WERI-Rb-1 (cell line): ENCODE measurements at regions not wholly inside any gene's neighbourhood (a gene's known extent, or its start where the extent isn't known, plus 50 kb on each side); places are given as distances from the start of the nearest gene placed in this dataset.

Experiments used
- DNase-seq: peaks from one replicate; pipeline ENCODE4 v3.0.0-alpha.2; 2020
- H3K27ac ChIP-seq: fragments of 250-450 bp; sonication (Bioruptor Pico); 2 replicates; pipeline ENCODE4 v1.5.1; 2020; ENCODE audit warnings: mild to moderate bottlenecking, moderate library complexity
- H3K27me3 ChIP-seq: fragments of 250-450 bp; sonication (Bioruptor Pico); 2 replicates; pipeline ENCODE4 v1.5.1; 2021; ENCODE audit warnings: mild to moderate bottlenecking, low read depth, moderate library complexity; ENCODE audit not compliant: insufficient read depth, severe bottlenecking
- H3K36me3 ChIP-seq: fragments of 250-450 bp; sonication (Bioruptor Pico); 2 replicates; pipeline ENCODE4 v1.5.1; 2020; ENCODE audit warnings: mild to moderate bottlenecking, moderate library complexity
- H3K4me3 ChIP-seq: 2 replicates; pipeline ENCODE4 v1.5.1; 2011; ENCODE audit warnings: low read depth, mild to moderate bottlenecking, control low read depth, low read length
- H3K9me3 ChIP-seq: fragments of 250-450 bp; sonication (Bioruptor Pico); 2 replicates; pipeline ENCODE4 v1.5.1; 2021; ENCODE audit warnings: mild to moderate bottlenecking, moderate library complexity; ENCODE audit not compliant: severe bottlenecking
- TF ChIP-seq, protein P1 (sequence below): IDR thresholded peaks from 2 replicates; pipeline ENCODE4 v1.5.1; 2011; ENCODE audit warnings: low read depth, mild to moderate bottlenecking, control low read depth, inconsistent platforms, low read length

- DNase-seq = no peak
- H3K4me3 ChIP-seq = no peak overlapping the region
- no peaks in the 10 kb centered on the region for H3K9me3 ChIP-seq
- H3K27me3 ChIP-seq = no peaks in the 10 kb centered on the region
- no peaks in the 10 kb centered on the region for H3K36me3 ChIP-seq
- H3K27ac ChIP-seq = no peak overlapping the region
- TF ChIP-seq, protein P1, sequence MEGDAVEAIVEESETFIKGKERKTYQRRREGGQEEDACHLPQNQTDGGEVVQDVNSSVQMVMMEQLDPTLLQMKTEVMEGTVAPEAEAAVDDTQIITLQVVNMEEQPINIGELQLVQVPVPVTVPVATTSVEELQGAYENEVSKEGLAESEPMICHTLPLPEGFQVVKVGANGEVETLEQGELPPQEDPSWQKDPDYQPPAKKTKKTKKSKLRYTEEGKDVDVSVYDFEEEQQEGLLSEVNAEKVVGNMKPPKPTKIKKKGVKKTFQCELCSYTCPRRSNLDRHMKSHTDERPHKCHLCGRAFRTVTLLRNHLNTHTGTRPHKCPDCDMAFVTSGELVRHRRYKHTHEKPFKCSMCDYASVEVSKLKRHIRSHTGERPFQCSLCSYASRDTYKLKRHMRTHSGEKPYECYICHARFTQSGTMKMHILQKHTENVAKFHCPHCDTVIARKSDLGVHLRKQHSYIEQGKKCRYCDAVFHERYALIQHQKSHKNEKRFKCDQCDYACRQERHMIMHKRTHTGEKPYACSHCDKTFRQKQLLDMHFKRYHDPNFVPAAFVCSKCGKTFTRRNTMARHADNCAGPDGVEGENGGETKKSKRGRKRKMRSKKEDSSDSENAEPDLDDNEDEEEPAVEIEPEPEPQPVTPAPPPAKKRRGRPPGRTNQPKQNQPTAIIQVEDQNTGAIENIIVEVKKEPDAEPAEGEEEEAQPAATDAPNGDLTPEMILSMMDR = no peak
Observed at GRCh38 chr10:78178397-78178796, 144.7 kb downstream of the RPS24 start.

DNA sequence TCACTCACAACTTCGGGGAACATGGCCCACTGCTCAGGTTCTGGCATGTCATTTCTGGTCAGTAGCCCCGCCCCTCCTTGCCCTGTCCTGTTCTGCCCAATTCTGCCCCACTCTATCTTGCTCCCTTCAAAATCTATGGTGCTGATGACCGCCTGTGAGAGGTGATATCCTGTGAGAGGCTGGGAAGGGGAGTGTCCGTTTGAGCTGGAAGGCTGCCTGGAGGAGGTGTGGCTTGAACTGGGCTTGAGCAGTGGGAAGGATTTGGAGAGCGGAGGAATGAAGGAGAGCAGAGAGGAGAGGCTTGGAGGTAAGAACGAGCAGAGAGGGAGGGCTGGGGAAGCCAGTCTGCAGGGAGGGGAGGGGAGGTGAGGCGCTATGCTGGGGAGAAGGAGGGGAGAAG is 145.3 kb downstream of the RPS24 start:
- TF ChIP-seq, protein P1 = no peak
- no peak overlapping the region for H3K27ac ChIP-seq
- no peaks in the 10 kb centered on the region for H3K36me3 ChIP-seq
- no peaks in the 10 kb centered on the region for H3K27me3 ChIP-seq
- no peak for DNase-seq
- H3K9me3 ChIP-seq = no peaks in the 10 kb centered on the region
- H3K4me3 ChIP-seq = no peak overlapping the region

GRCh38 chr10:78179886-78180705 is 146.4 kb downstream of the RPS24 start:
- Histone ChIP-seq H3K27ac (no peak overlapping the region), H3K36me3 (no peaks in the 10 kb centered on the region), H3K9me3 (no peaks in the 10 kb centered on the region), H3K27me3 (no peaks in the 10 kb centered on the region), H3K4me3 (no peak overlapping the region)
- TF ChIP-seq, protein P1 = no peak
- no peak for DNase-seq

GRCh38 chr10:78181381-78182055 is 147.9 kb downstream of the RPS24 start:
- H3K27me3 ChIP-seq = no peaks in the 10 kb centered on the region
- DNase-seq = no peak
- TF ChIP-seq, protein P1 = no peak
- no peaks in the 10 kb centered on the region for H3K9me3 ChIP-seq
- H3K36me3 ChIP-seq = no peaks in the 10 kb centered on the region
- no peak overlapping the region for H3K27ac ChIP-seq
- no peak overlapping the region for H3K4me3 ChIP-seq

DNA sequence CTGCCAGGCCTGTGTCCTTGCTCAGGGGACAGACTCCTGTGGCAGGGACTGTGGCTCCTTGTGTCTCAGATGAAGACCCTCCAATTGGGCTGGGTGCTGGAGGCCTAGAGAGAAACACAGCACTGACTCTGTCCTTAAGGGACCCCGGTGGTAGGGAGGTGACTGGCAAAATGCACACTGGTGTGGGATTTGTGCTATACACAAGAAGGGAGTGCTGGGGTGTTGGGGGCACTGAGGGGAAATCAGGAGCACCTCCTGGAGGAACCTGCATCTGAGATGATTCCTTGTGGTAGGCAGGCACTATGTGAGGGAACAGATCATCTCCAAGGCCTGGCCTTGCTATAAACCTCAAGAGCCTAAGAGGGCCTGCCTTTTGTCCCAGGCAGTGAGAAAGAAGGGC is 149.2 kb downstream of the RPS24 start:
- TF ChIP-seq, protein P1 = no peak
- no peak overlapping the region for H3K4me3 ChIP-seq
- no peak overlapping the region for H3K27ac ChIP-seq
- no peak for DNase-seq
- no peaks in the 10 kb centered on the region for H3K27me3 ChIP-seq
- no peaks in the 10 kb centered on the region for H3K9me3 ChIP-seq
- H3K36me3 ChIP-seq = no peaks in the 10 kb centered on the region
